ENCODE measurements at regions not wholly inside any gene's neighbourhood (a gene's known extent, or its start where the extent isn't known, plus 50 kb on each side); places are given as distances from the start of the nearest gene placed in this dataset.

GRCh38 chr1:213417846-213418245 is 366.8 kb downstream of the RPS6KC1 start:
- TF ChIP-seq CTCF (IDR thresholded peaks at IDR 0.05) = no peak
- no peak for TF ChIP-seq EZH2 (IDR thresholded peaks at IDR 0.05; ENCODE audit: borderline replicate concordance, insufficient read depth, low read depth, low read length, poor library complexity, severe bottlenecking)

Measured in B cell (primary cell).